ENCODE measurements at regions not wholly inside any gene's neighbourhood (a gene's known extent, or its start where the extent isn't known, plus 50 kb on each side); places are given as distances from the start of the nearest gene placed in this dataset.

DNA sequence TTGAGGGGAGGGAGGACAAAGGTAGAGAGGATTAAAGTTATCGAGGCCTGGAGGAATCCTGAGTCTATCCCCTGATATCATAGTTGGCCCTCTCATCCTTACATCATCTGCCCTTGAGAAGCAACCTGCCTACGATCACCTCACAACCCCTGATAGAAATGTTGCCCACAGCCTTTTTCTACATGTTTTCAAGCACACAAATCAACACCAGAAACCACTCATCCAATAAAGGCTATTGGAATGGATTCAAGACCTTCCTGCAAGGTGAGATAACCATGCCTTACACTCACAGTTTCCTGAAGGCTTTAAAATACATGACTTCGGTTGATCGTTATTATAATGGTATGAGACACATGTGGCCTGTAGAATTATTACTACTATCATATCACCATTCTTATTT, 175.7 kb upstream of the EGLN3 start:
- TF ChIP-seq, protein P1, sequence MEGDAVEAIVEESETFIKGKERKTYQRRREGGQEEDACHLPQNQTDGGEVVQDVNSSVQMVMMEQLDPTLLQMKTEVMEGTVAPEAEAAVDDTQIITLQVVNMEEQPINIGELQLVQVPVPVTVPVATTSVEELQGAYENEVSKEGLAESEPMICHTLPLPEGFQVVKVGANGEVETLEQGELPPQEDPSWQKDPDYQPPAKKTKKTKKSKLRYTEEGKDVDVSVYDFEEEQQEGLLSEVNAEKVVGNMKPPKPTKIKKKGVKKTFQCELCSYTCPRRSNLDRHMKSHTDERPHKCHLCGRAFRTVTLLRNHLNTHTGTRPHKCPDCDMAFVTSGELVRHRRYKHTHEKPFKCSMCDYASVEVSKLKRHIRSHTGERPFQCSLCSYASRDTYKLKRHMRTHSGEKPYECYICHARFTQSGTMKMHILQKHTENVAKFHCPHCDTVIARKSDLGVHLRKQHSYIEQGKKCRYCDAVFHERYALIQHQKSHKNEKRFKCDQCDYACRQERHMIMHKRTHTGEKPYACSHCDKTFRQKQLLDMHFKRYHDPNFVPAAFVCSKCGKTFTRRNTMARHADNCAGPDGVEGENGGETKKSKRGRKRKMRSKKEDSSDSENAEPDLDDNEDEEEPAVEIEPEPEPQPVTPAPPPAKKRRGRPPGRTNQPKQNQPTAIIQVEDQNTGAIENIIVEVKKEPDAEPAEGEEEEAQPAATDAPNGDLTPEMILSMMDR (IDR thresholded peaks at IDR 0.05), result no peak
- no peak for TF ChIP-seq POLR2A (IDR thresholded peaks at IDR 0.05)
- Histone ChIP-seq H3K27ac (no peak overlapping the region), H3K4me3 (no peak overlapping the region), H3K36me3 (no peaks in the 10 kb centered on the region), H3K4me1 (peaks cover 0 to 31% (median 4%) of the 10 kb centered on the region in 12 donors), H3K27me3 (no peaks in the 10 kb centered on the region), H3K9me3 (peaks cover 0 to 5% (median 0%) of the 10 kb centered on the region in 12 donors)
- 77 to 82% (median 79%) methylated on average over 4 of the region's 4 CpGs for WGBS, 4 donors
- no peak for ATAC-seq
- intact Hi-C loops (cut with DNase I), result no loop called here
- no peak for DNase-seq

DNA sequence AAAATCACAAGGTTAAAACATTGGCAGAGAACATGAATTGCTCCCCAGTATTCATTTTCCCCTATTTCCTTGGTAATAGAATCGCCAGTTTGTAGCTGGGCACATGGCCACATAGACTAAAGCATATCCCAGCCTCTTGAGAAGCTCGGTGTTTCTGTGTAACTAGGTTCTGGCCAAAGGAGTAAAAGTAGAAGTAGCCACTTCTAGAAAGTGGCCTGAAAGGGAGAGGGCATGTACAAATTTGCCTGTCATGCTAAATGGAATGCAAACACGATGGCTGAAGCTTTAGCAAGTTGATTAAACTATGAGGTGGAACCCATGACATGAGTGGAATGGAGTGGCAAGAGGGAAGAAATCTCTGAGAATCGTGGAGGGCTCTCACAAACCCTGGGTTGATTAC, 173.7 kb upstream of the EGLN3 start:
- H3K27ac ChIP-seq, result no peak overlapping the region
- peaks cover 0 to 18% (median 0%) of the 10 kb centered on the region in 12 donors for H3K4me1 ChIP-seq
- H3K9me3 ChIP-seq, result peaks cover 0 to 5% (median 0%) of the 10 kb centered on the region in 12 donors
- intact Hi-C loops (cut with DNase I), result no loop called here
- H3K4me3 ChIP-seq, result no peak overlapping the region
- no peak for TF ChIP-seq POLR2A (IDR thresholded peaks at IDR 0.05)
- TF ChIP-seq, protein P1 (IDR thresholded peaks at IDR 0.05), result no peak
- DNase-seq (no peak), ATAC-seq (no peak)
- H3K36me3 ChIP-seq, result no peaks in the 10 kb centered on the region
- WGBS, 4 donors, result 78 to 82% (median 81%) methylated on average over 4 of the region's 4 CpGs
- no peaks in the 10 kb centered on the region for H3K27me3 ChIP-seq

DNA sequence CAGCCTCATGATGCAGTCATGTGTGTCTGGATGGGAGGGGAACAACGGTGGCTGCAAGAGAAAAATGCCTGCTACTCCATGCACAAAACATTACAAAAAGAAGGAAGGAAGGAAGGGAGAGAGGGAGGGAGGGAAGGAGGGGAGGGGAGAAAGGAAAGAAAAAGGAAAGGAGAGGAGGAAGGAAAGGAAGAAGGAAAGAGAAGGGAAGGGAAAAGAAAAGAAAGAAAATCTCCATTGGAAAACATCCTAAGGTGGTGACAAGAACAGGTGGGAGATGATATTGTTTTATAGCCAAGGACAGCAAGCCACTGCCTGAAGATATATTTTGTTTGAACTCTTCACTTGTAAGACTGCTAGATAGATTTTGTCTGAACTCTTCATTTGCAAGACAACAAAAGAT, 171.8 kb upstream of the EGLN3 start:
- H3K4me3 ChIP-seq, result no peak overlapping the region
- DNase-seq (no peak), ATAC-seq (no peak)
- TF ChIP-seq, protein P1 (IDR thresholded peaks at IDR 0.05), result no peak
- no peak for TF ChIP-seq POLR2A (IDR thresholded peaks at IDR 0.05)
- intact Hi-C loops (cut with DNase I), result no loop called here
- WGBS, 4 donors, result 19 to 55% (median 28%) methylated on average over 1 of the region's 1 CpG
- peaks cover 0 to 7% (median 0%) of the 10 kb centered on the region in 12 donors for H3K4me1 ChIP-seq
- no peaks in the 10 kb centered on the region for H3K9me3 ChIP-seq
- no peak overlapping the region for H3K27ac ChIP-seq
- no peaks in the 10 kb centered on the region for H3K27me3 ChIP-seq
- H3K36me3 ChIP-seq, result no peaks in the 10 kb centered on the region

DNA sequence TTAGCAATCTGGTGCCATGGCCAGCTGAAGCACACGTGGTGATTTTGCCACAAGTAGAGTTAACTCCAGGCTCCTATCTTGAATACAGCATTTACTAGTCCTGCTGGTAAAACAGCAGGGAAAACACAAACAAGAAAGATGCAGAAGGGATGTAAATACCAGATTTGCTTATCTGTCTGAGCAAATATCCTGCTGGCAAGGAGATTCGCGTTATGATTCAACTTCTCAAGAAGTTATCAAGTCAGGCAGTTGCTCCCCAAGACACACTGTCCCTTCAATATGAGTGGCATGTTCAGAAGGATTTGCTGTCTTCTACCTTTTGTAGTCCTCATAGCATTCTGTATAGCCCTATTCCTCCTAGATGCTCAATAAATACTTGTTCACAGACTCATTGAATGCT, 171.2 kb upstream of the EGLN3 start:
- Histone ChIP-seq H3K36me3 (no peaks in the 10 kb centered on the region), H3K9me3 (no peaks in the 10 kb centered on the region), H3K27me3 (no peaks in the 10 kb centered on the region), H3K4me1 (peaks cover 0 to 7% (median 0%) of the 10 kb centered on the region in 12 donors), H3K27ac (no peak overlapping the region), H3K4me3 (no peak overlapping the region)
- 42 to 64% (median 62%) methylated on average over 3 of the region's 3 CpGs for WGBS, 4 donors
- TF ChIP-seq, protein P1 (IDR thresholded peaks at IDR 0.05), result no peak
- no peak for TF ChIP-seq POLR2A (IDR thresholded peaks at IDR 0.05)
- no peak for ATAC-seq
- intact Hi-C loops (cut with DNase I), result no loop called here
- DNase-seq, result no peak

All from heart left ventricle (tissue), 16 donors.